Endothelial cell (in vitro differentiated cells): ENCODE measurements at regions not wholly inside any gene's neighbourhood (a gene's known extent, or its start where the extent isn't known, plus 50 kb on each side); places are given as distances from the start of the nearest gene placed in this dataset.

ENCODE experiments used
- DNase-seq: peaks from one replicate; pipeline ENCODE4 v3.0.0; 2021; ENCODE audit warnings: low spot score
- H3K27ac Mint-ChIP-seq: one replicate; pipeline ENCODE4 v1.8.0; 2021; ENCODE audit warnings: mixed read lengths, inconsistent platforms; ENCODE audit not compliant: unreplicated experiment
- H3K27me3 Mint-ChIP-seq: one replicate; pipeline ENCODE4 v1.8.0; 2021; ENCODE audit warnings: mild to moderate bottlenecking, moderate library complexity, mixed read lengths, inconsistent platforms; ENCODE audit not compliant: unreplicated experiment
- H3K36me3 Mint-ChIP-seq: one replicate; pipeline ENCODE4 v1.8.0; 2021; ENCODE audit warnings: mild to moderate bottlenecking, low read depth, mixed read lengths, inconsistent platforms; ENCODE audit not compliant: unreplicated experiment
- H3K4me1 Mint-ChIP-seq: one replicate; pipeline ENCODE4 v1.8.0; 2021; ENCODE audit warnings: mild to moderate bottlenecking, mixed read lengths, inconsistent platforms; ENCODE audit not compliant: unreplicated experiment
- H3K4me3 Mint-ChIP-seq: one replicate; pipeline ENCODE4 v1.8.0; 2021; ENCODE audit warnings: mild to moderate bottlenecking, mixed read lengths, inconsistent platforms; ENCODE audit not compliant: unreplicated experiment
- H3K9me3 Mint-ChIP-seq: one replicate; pipeline ENCODE4 v1.8.0; 2021; ENCODE audit warnings: mixed read lengths, inconsistent platforms; ENCODE audit not compliant: unreplicated experiment
- CTCF ChIP-seq: fragments of 200-600 bp; sonication (generic); IDR thresholded peaks from one replicate; pipeline ENCODE4 v1.5.0; 2021; ENCODE audit warnings: antibody characterized with exemption; ENCODE audit not compliant: unreplicated experiment

GRCh38 chr3:152695840-152696239 lies 139.1 kb upstream of the P2RY1 start:
- Mint-ChIP-seq H3K27me3 (no peaks in the 10 kb centered on the region), H3K4me1 (no peaks in the 10 kb centered on the region), H3K27ac (no peak overlapping the region), H3K36me3 (no peaks in the 10 kb centered on the region), H3K4me3 (no peak overlapping the region), H3K9me3 (no peaks in the 10 kb centered on the region)
- DNase-seq: no peak
- no peak for TF ChIP-seq CTCF

GRCh38 chr3:152696962-152697361 lies 138.0 kb upstream of the P2RY1 start:
- TF ChIP-seq CTCF: no peak
- Mint-ChIP-seq H3K4me3 (no peak overlapping the region), H3K9me3 (no peaks in the 10 kb centered on the region), H3K4me1 (no peaks in the 10 kb centered on the region), H3K27ac (no peak overlapping the region), H3K27me3 (no peaks in the 10 kb centered on the region), H3K36me3 (no peaks in the 10 kb centered on the region)
- DNase-seq: no peak

GRCh38 chr3:152703245-152703890 lies 131.6 kb upstream of the P2RY1 start:
- DNase-seq: no peak
- no peaks in the 10 kb centered on the region for H3K36me3 Mint-ChIP-seq
- peaks cover 2% of the 10 kb centered on the region for H3K4me1 Mint-ChIP-seq
- H3K9me3 Mint-ChIP-seq: no peaks in the 10 kb centered on the region
- H3K4me3 Mint-ChIP-seq: no peak overlapping the region
- no peaks in the 10 kb centered on the region for H3K27me3 Mint-ChIP-seq
- no peak overlapping the region for H3K27ac Mint-ChIP-seq
- no peak for TF ChIP-seq CTCF

- no peaks in the 10 kb centered on the region for H3K9me3 Mint-ChIP-seq
- H3K36me3 Mint-ChIP-seq: no peaks in the 10 kb centered on the region
- no peak for TF ChIP-seq CTCF
- peaks cover 2% of the 10 kb centered on the region for H3K4me1 Mint-ChIP-seq
- H3K27me3 Mint-ChIP-seq: no peaks in the 10 kb centered on the region
- no peak overlapping the region for H3K4me3 Mint-ChIP-seq
- no peak for DNase-seq
- no peak overlapping the region for H3K27ac Mint-ChIP-seq
Observed at GRCh38 chr3:152706991-152707713, 127.8 kb upstream of the P2RY1 start.

- Mint-ChIP-seq H3K9me3 (no peaks in the 10 kb centered on the region), H3K27ac (no peak overlapping the region), H3K36me3 (no peaks in the 10 kb centered on the region), H3K4me1 (no peaks in the 10 kb centered on the region), H3K27me3 (peaks cover 1% of the 10 kb centered on the region), H3K4me3 (no peak overlapping the region)
- DNase-seq: no peak
- no peak for TF ChIP-seq CTCF
Observed at GRCh38 chr3:152709659-152710058, 125.3 kb upstream of the P2RY1 start.
